Transverse colon (tissue), 3 donors: ENCODE measurements at regions not wholly inside any gene's neighbourhood (a gene's known extent, or its start where the extent isn't known, plus 50 kb on each side); places are given as distances from the start of the nearest gene placed in this dataset.

Experiments
- EP300 ChIP-seq: sonication (generic); formaldehyde crosslinking; IDR thresholded peaks from one replicate; pipeline ENCODE4 v1.6.1; 2017; ENCODE audit warnings: antibody characterized with exemption, low read depth
- POLR2A ChIP-seq: fragments of 450-650 bp; IDR thresholded peaks from one replicate; pipeline ENCODE4 v1.6.1; 2016; ENCODE audit warnings: antibody characterized with exemption, mild to moderate bottlenecking, moderate library complexity
- TF ChIP-seq, protein P1 (sequence below), 5 experiments: fragments of 200-600 bp in 3 of 5; fragments of 450-650 bp in 2 of 5; sonication (generic) in 3 of 5; IDR thresholded peaks; 1 replicate in 2 of 5; 2 replicates in 3 of 5; pipeline ENCODE4 v1.5.1; 2016 to 2017; ENCODE audit warnings: antibody characterized with exemption in 5 of 5, inconsistent platforms in 3 of 5, mild to moderate bottlenecking in 2 of 5, moderate library complexity in 1 of 5

DNA sequence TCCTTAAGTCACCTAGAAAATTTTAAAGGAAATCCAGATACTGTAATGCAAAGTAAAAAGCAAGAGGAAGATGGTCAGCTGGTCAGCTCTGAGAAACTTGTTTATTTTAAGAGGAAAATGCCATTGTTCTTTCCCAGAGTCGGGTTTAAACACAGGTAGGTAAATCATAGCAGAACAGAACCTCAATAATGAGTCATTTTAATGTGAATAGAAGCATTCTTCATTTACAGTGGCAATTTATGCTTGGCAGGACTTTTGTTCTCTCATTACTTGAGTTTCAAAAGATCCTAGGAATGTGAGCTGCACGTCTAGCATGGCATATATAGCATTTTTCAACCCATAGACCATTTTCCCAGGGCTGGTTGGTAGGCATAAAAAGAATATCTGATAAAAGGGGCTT is 132.3 kb downstream of the LIG4 start:
- TF ChIP-seq, protein P1, sequence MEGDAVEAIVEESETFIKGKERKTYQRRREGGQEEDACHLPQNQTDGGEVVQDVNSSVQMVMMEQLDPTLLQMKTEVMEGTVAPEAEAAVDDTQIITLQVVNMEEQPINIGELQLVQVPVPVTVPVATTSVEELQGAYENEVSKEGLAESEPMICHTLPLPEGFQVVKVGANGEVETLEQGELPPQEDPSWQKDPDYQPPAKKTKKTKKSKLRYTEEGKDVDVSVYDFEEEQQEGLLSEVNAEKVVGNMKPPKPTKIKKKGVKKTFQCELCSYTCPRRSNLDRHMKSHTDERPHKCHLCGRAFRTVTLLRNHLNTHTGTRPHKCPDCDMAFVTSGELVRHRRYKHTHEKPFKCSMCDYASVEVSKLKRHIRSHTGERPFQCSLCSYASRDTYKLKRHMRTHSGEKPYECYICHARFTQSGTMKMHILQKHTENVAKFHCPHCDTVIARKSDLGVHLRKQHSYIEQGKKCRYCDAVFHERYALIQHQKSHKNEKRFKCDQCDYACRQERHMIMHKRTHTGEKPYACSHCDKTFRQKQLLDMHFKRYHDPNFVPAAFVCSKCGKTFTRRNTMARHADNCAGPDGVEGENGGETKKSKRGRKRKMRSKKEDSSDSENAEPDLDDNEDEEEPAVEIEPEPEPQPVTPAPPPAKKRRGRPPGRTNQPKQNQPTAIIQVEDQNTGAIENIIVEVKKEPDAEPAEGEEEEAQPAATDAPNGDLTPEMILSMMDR (IDR thresholded peaks at IDR 0.05), result no peak
- TF ChIP-seq POLR2A, result no peak
- no peak for TF ChIP-seq EP300
